DLD1 (cell line): ENCODE measurements at regions not wholly inside any gene's neighbourhood (a gene's known extent, or its start where the extent isn't known, plus 50 kb on each side); places are given as distances from the start of the nearest gene placed in this dataset.

Experiments
- in situ Hi-C: cut with HindIII; loops from 2 replicates; pipeline ENCODE4 v1.10.0; 2017; ENCODE audit warnings: low sequenced_read_pairs

- in situ Hi-C loops = no loop called here
Observed at GRCh38 chr5:145130996-145131395, 704.1 kb downstream of the PRELID2 start.

DNA sequence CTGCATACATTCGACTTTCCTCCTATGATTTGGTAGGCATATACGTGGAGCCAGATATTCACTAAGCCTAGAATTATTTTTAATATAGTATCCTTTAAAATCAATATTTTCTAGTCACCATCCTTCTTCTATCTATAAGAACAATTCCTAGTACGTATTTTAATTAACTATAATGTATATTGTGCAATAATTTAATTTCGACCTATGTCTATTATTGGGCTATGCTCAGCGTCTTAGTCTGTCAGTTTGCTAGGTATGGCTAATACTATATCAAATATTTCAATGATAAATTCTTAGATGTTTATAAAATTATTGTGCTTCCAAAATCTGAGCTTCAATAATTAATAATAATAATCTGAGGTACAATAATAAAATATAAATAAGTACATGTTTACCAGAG is 705.3 kb downstream of the PRELID2 start:
- in situ Hi-C loops = no loop called here

DNA sequence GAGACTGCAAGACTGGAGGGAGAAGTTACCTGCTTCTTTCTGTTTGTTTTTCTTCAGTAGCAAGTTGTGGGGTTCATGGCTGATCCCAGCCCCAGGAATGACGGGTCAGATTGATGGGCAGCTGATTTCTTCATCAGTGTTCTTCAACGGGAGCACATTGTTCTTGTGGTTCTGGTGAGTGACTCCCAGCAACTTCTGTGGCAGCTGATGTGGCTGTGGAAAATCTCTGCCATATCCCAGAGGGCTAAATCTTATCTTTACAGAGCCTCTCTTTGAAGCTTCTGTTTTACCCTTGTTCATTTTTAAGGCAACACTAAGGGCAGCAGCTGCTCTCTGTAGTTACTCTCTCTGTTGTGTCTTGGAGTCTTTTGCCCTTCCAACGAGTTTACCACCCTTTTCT is 710.3 kb downstream of the PRELID2 start:
- in situ Hi-C loops = no loop called here

DNA sequence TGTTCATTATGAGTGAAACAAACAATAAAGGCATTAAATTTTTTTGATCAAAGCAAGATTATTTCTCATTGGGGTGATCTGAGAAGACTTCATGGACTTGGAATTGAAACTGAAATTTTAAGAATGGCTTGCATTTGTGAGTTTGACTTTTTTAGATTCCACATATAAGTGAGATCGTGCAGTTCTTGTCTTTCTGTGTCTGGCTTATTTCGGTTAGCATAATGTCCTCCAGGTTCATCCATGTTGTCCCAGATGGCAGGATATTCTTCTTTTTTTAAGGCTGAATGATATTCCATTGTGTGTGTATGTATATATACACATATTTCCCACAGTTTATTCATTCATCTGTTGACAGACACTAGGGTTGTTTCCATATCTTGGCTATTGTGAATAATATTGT is 716.5 kb downstream of the PRELID2 start:
- in situ Hi-C loops = no loop called here

- in situ Hi-C loops = no loop called here
Observed at GRCh38 chr5:145118127-145118526, 717.0 kb downstream of the PRELID2 start.

GRCh38 chr5:145117285-145117684 is 717.9 kb downstream of the PRELID2 start:
- in situ Hi-C loops = no loop called here

- in situ Hi-C loops = no loop called here
Observed at GRCh38 chr5:145111420-145111819, 723.7 kb downstream of the PRELID2 start.

GRCh38 chr5:145110834-145111233 is 724.3 kb downstream of the PRELID2 start:
- in situ Hi-C loops = no loop called here

DNA sequence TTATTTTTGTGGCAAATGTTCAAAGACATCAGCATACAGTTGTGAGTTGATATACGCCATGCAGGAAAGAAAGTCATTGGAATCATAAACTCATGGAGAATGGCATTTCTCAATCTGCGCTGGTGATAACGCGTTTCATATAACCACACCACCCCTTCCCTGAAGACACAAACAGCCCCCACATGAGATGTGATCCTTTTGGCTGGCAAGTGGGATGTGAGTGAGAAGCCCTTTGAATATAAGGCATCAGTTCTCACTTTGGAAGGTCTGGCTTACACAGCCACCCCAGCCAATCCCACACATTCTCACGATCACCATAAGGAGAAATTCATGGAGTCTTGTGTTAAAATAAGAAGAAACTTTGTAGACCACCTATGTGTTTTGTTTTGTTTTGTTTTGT is 725.0 kb downstream of the PRELID2 start:
- in situ Hi-C loops = no loop called here

DNA sequence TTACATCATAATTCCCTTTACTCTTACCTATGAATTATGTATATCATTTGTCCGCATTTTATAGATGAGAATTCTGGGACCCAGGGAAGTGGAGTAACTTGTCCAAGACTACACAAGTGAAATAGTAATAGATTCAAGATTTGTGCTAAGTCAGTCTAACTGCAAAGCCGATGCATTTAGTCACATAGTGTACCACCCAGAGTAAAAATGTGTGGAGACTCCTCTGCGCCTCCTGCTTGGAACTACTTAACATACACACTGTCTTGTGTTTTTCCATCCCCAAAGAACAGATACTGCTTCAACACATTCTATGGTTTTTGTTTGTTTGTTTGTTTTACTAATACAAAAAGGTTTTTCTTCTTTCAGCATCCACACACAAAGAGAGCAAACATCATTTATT is 729.8 kb downstream of the PRELID2 start:
- in situ Hi-C loops = no loop called here

GRCh38 chr5:145104106-145104505 is 731.0 kb downstream of the PRELID2 start:
- in situ Hi-C loops = no loop called here

- in situ Hi-C loops = no loop called here
Observed at GRCh38 chr5:145101246-145101645, 733.9 kb downstream of the PRELID2 start.

DNA sequence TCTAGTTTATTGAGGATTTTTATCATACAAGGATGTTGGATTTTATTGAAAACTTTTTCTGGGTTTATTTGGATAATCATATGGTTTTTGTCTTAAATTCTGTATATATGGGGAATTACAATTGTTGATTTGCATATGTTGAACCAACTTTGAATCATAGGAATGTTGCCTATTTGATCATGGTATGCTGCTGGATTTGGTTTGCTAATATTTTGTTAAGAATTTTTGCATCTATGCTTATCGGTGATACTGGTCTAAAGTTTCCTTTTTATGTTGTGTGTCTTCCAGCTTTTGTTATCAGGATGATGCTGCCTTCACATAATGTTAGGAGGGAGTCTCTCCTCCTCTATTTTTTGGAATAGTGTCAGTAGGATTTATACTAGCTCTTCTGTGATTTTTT is 745.0 kb downstream of the PRELID2 start:
- in situ Hi-C loops = no loop called here

DNA sequence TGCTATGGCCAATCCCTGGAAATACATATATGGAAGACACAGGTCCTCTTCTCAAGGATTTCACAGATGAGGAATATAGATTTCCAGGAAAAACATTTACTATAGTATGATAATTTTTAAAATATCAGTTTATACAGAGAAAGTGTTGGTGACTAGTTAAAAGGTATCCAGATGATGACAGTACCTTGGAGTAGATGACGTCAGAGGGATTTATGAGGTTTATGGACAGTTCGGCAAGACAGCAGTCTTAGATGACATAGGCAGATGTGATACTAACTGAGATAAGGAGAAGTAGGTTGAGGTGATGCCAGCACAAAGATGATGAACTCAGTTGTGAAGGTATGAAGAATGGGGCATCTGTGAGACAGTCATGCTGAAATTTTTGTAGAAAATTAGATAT is 750.3 kb downstream of the PRELID2 start:
- in situ Hi-C loops = no loop called here

DNA sequence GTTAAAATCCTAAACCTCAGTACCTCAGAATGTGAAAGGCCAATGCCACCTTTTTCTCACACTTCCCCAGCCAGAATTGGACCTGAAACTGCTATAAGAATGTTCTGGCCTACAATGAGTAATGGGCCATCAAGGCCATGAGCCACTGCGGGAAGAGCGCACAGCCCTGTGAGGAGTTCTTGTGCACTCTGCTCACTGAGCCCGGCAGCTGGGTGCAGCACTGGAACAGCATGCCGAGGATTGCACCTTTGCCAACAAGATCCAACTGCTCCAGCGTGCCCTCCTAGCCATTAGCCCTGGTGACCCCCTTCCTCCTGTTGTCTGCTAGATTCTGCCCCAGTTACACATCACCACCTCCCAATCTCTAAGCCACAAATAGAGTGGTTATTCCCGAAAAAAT is 758.1 kb downstream of the PRELID2 start:
- in situ Hi-C loops = no loop called here

DNA sequence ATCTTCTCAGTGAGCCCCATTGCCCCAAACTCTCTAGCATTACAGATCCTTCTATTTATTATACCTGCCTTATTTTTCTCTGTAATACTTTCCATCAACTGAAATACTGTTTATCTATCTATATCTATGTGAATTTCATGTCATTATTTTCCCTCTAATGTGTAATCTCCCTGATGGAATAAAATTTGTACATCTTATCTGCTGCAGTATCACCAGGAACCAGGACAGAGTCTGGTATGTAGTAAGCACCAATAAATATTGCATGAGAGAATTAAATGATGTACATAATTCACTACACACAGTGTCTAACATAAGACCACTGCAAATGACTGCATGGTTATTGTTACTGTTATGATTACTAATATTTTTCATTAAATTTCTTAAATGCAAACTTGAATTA is 759.1 kb downstream of the PRELID2 start:
- in situ Hi-C loops = no loop called here

GRCh38 chr5:145072889-145073288 is 762.3 kb downstream of the PRELID2 start:
- in situ Hi-C loops = no loop called here

DNA sequence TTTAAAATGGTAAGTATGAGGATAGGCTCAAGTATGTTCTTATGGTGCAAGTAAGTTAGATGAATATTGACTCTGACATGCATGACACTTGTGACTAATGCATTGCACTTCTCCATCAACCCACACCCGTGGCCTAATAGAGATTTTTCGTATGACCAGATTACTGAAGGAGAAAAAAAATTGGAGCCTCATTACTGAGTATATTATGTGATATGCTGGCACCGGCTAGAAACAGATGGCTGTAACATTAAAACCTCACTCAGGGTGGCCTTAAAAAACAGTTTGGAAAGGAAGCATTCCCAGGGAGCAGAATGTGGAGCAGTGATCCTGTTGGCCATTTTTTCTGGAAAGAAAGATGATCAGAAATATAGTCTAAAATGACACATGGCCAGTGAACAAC is 766.4 kb downstream of the PRELID2 start:
- in situ Hi-C loops = no loop called here

DNA sequence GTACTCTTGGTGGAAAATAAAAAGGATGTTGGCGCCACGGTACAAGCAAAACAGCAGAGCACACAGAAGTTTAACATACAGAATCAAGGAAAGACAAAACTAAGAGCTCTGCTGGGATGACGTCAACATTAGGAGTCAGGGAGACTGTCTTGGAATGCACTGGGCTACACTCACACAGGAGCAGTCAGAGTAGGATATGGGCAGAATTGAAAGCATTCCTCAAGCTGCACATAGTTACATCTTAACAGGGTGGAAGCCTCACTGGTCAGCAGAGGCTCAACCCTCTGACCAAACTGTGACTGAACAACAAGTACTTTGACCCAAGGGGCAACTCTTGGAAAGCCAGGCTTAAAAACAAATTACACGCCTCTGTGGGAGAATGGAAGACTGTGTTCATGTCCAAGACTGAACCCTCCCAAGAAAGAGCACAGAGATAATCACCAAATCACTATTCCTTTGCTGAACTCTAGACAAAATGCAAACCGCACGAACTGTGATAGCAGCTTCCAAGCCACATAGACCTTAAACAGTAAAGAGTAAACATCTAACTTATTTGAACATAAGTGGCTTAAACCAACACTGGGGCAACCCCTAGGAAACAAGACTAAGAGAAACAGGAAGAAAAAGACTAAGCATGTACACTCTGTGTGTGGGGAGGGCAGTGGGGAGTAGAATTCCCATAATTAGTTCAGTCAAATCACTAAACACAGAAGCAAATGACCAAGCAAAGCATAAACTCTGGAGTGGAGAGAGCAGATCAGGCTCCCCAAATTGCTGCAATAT is 772.7 kb downstream of the PRELID2 start:
- in situ Hi-C loops = no loop called here

- in situ Hi-C loops = no loop called here
Observed at GRCh38 chr5:145056800-145057199, 778.3 kb downstream of the PRELID2 start.

- in situ Hi-C loops = no loop called here
Observed at GRCh38 chr5:145050181-145050580, 785.0 kb downstream of the PRELID2 start.

DNA sequence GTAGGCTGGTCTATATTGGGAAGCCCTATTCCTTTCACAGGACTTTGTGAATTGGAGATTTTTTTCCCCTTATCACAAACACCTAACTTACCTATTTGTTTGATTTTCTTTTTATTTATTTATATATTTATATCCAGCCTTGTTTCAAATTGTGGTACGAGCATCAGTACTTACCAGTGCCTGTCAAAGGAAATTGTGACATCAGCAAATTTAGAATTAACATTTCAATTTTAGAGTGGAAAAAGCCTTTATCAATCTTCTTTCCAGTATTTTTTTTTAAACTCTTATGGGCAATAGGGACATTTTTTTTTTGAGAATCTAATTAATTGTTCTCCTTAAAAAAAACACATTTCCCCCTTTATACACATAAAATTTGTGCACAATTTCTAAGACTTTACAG is 790.2 kb downstream of the PRELID2 start:
- in situ Hi-C loops = no loop called here

DNA sequence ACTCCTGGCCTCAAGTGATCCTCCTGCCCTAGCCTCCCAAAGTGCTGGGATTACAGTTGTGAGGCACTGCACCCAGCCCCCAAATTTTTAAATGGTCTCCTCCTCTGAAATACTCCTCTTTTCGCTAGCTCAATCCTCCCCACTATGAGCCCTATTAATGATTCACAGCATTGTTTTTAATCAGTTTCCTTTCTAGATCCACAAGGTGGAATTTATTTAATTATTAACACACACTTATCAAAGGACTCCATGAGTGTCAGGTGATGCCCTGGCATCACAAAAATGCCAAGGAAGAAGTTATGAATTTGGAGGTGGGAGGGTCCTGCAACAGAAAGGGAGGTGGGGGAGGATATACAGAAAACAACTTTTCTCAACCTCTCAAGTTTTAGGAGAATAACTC is 806.5 kb downstream of the PRELID2 start:
- in situ Hi-C loops = no loop called here
